K562 (cell line): ENCODE measurements at regions not wholly inside any gene's neighbourhood (a gene's known extent, or its start where the extent isn't known, plus 50 kb on each side); places are given as distances from the start of the nearest gene placed in this dataset.
A peak's percentile ranks its signal among the peaks of the same experiment; 100 is the strongest.

Source experiments
- ATAC-seq: fragments of 200-7000 bp; cut with Tn5 transposase; 3 replicates; pipeline ENCODE4 v1.9.1; 2020; ENCODE audit warnings: moderate library complexity
- BruUV-seq: library from RNA; stranded (reverse); fragments of 400-500 nt; replicated peaks from 2 replicates; lab custom pipeline; 2021; lab: Mats Ljungman, UMichigan
- CTCF ChIA-PET: fragments of 300-600 bp; formaldehyde crosslinking; extraction: SDS; loops from one replicate; lab custom pipeline; 2021; ENCODE audit warnings: low intra/inter-chr PET ratio; lab: Yijun Ruan, JAX
- POLR2A ChIA-PET: fragments of 300-600, 350-650 bp; sonication (Branson Sonifier 250); formaldehyde crosslinking; extraction: SDS; loops from one replicate; lab custom pipeline; 2021; ENCODE audit warnings: antibody characterized with exemption, inconsistent platforms; lab: Yijun Ruan, JAX
- DNase-seq, 4 experiments: peaks; one replicate each; pipeline versions ENCODE4 v3.0.0 to v3.0.0-alpha.2; 2011 to 2018; ENCODE audit warnings: low spot score in 3 of 4, mixed read lengths in 3 of 4; ENCODE audit errors: extremely low read depth in 1 of 4
- FAIRE-seq: peaks from 2 replicates; lab custom pipeline; 2011; peaks lifted over from hg19 to GRCh38; lab: Jason Lieb, UNC
- H2AFZ ChIP-seq: 2 replicates; pipeline ENCODE4 v1.6.0; 2011; ENCODE audit warnings: low read depth, low read length, control low read depth, inconsistent platforms
- H3K27ac ChIP-seq: fragments of 200-600 bp; 3 replicates; pipeline ENCODE4 v1.8.0; 2011; ENCODE audit warnings: low read depth, mild to moderate bottlenecking, control low read depth, inconsistent platforms, low read length, moderate library complexity, mixed read lengths; ENCODE audit errors: extremely low read depth
- H3K27me3 ChIP-seq, 2 experiments: fragments of 300-600 bp in 1 of 2; 2 replicates in 1 of 2; 3 replicates in 1 of 2; pipeline versions ENCODE4 v1.6.0 to v1.8.0; 2011; ENCODE audit warnings: inconsistent platforms in 2 of 2, low read length in 2 of 2, mild to moderate bottlenecking in 1 of 2, mixed read lengths in 1 of 2, moderate library complexity in 1 of 2; ENCODE audit not compliant: control insufficient read depth in 2 of 2, insufficient read depth in 2 of 2
- H3K36me3 ChIP-seq: fragments of 300-600 bp; 3 replicates; pipeline ENCODE4 v1.8.0; 2011; ENCODE audit warnings: mild to moderate bottlenecking, low read length, inconsistent platforms; ENCODE audit not compliant: control insufficient read depth, insufficient read depth
- H3K4me1 ChIP-seq, 2 experiments: fragments of 200-600 bp in 1 of 2; replicated peaks in 1 of 2; 2 replicates in 1 of 2; 3 replicates in 1 of 2; pipeline versions ENCODE4 v1.5.1 to v1.8.0; 2011; ENCODE audit warnings: inconsistent platforms in 2 of 2, low read length in 2 of 2, mild to moderate bottlenecking in 1 of 2, mixed read lengths in 1 of 2, moderate library complexity in 1 of 2; ENCODE audit not compliant: control insufficient read depth in 2 of 2, insufficient read depth in 2 of 2
- H3K4me2 ChIP-seq: 2 replicates; pipeline ENCODE4 v1.6.1; 2011; ENCODE audit warnings: low read length, control low read depth, inconsistent platforms, mixed read lengths; ENCODE audit not compliant: insufficient read depth
- H3K4me3 ChIP-seq: fragments of 200-600 bp; sonication (generic), shearing (Covaris generic); 2 replicates; pipeline ENCODE4 v1.5.1; 2016; ENCODE audit warnings: control low read depth, inconsistent platforms
- H3K79me2 ChIP-seq: fragments of 200-600 bp; 3 replicates; pipeline ENCODE4 v1.8.0; 2011; ENCODE audit warnings: low read length, inconsistent platforms; ENCODE audit not compliant: control insufficient read depth, insufficient read depth
- H3K9ac ChIP-seq, 2 experiments: 2 replicates each; pipeline versions ENCODE4 v1.6.0 to v1.6.1; 2011; ENCODE audit warnings: low read depth in 2 of 2, low read length in 2 of 2, control low read depth in 1 of 2, inconsistent platforms in 1 of 2, mild to moderate bottlenecking in 1 of 2, mixed read lengths in 1 of 2; ENCODE audit not compliant: insufficient read depth in 1 of 2
- H3K9me1 ChIP-seq: one replicate; pipeline ENCODE4 v1.6.0; 2011; ENCODE audit warnings: inconsistent platforms, mild to moderate bottlenecking, low read length, moderate library complexity; ENCODE audit not compliant: control insufficient read depth, insufficient read depth
- H3K9me3 ChIP-seq: replicated peaks from 2 replicates; pipeline ENCODE4 v1.5.1; 2011; ENCODE audit warnings: low read depth, low read length, inconsistent platforms; ENCODE audit not compliant: control insufficient read depth, insufficient read depth
- H4K20me1 ChIP-seq: replicated peaks from 2 replicates; pipeline ENCODE4 v1.6.1; 2011; ENCODE audit warnings: low read length, inconsistent platforms, mixed read lengths; ENCODE audit not compliant: control insufficient read depth, insufficient read depth
- BRD9 ChIP-seq: fragments of 450-650 bp; IDR thresholded peaks from 2 replicates; pipeline ENCODE4 v1.6.1; 2018; ENCODE audit warnings: low read depth; ENCODE audit not compliant: partially characterized antibody
- CBX2 ChIP-seq: fragments of 200-600 bp; sonication (generic); IDR thresholded peaks from one replicate; pipeline ENCODE4 v1.6.1; 2012; ENCODE audit warnings: mild to moderate bottlenecking, low read length, inconsistent platforms; ENCODE audit not compliant: insufficient read depth, poor library complexity, severe bottlenecking
- CREM ChIP-seq: IDR thresholded peaks from 2 replicates; pipeline ENCODE4 v1.6.1; 2014; ENCODE audit warnings: antibody characterized with exemption, low read depth
- EGR1 ChIP-seq: fragments of 450-650 bp; conservative IDR thresholded peaks from 2 replicates; pipeline ENCODE4 v1.6.1; 2017; ENCODE audit warnings: mild to moderate bottlenecking
- KLF16 ChIP-seq: IDR thresholded peaks from 2 replicates; pipeline ENCODE4 v1.6.1; 2016; ENCODE audit warnings: antibody characterized with exemption
- MCM5 ChIP-seq: fragments of 450-650 bp; IDR thresholded peaks from 2 replicates; pipeline ENCODE4 v1.6.1; 2016; ENCODE audit warnings: low read depth
- MLX ChIP-seq, 2 experiments: fragments of 450-650 bp in 1 of 2; sonication (generic) in 1 of 2; formaldehyde crosslinking; conservative IDR thresholded peaks; 2 replicates each; pipeline versions ENCODE4 v1.4.0 to v1.8.1; 2020 to 2022; ENCODE audit warnings: mild to moderate bottlenecking in 1 of 2, missing genetic modification reagents in 1 of 2
- NR2C1 ChIP-seq, 2 experiments: fragments of 450-650 bp; IDR thresholded peaks; 2 replicates each; pipeline ENCODE4 v1.6.1; 2017; ENCODE audit warnings: mild to moderate bottlenecking in 2 of 2, antibody characterized with exemption in 1 of 2, inconsistent platforms in 1 of 2, missing compliant biosample characterization in 1 of 2, missing genetic modification characterization in 1 of 2
- TSHZ1 ChIP-seq: fragments of 250-450 bp; sonication (Bioruptor Pico); IDR thresholded peaks from 2 replicates; pipeline ENCODE4 v1.4.0; 2020; ENCODE audit warnings: mild to moderate bottlenecking, moderate library complexity
- ZNF121 ChIP-seq: sonication (generic); formaldehyde crosslinking; conservative IDR thresholded peaks from 2 replicates; pipeline ENCODE4 v1.8.0; 2022; ENCODE audit warnings: missing genetic modification reagents
- WGBS: fragments of 100-300 bp; shearing (Covaris generic); methylation state at CpG from one replicate; pipeline ENCODE4 v1.1.6; 2016; ENCODE audit warnings: low coverage, mixed read lengths; ENCODE audit not compliant: insufficient coverage; ENCODE audit errors: missing lambda C conversion rate; 5-methylcytosine and 5-hydroxymethylcytosine counted together
- in situ Hi-C: fragments of 300-500 bp; cut with MboI; formaldehyde crosslinking; loops from 4 replicates; pipeline ENCODE4 v1.15.0; 2018; ENCODE audit warnings: inconsistent platforms, mixed read lengths
- intact Hi-C: fragments of 100-400 bp; cut with micrococcal nuclease; formaldehyde crosslinking; loops from 2 replicates; pipeline ENCODE4 v1.14.2; 2022

- no peak for TF ChIP-seq TSHZ1 (CRISPR knock-in tag)
These were observed 254.8 kb upstream of the IRX4 start (continued) for GRCh38 chr5:2137444-2138050.

GRCh38 chr5:2136728-2137333 is 254.1 kb upstream of the IRX4 start:
- no peak overlapping the region for H2AFZ ChIP-seq
- TF ChIP-seq BRD9, result no peak
- peak; percentile 100 for TF ChIP-seq EGR1
- no peak for TF ChIP-seq MCM5
- TF ChIP-seq MLX (CRISPR knock-in tag; conservative IDR thresholded peaks at IDR 0.05), result no peak
- peak; percentile 53 for TF ChIP-seq CREM
- TF ChIP-seq NR2C1 (IDR thresholded peaks at IDR 0.05), result no peak
- TF ChIP-seq NR2C1 (tag; IDR thresholded peaks at IDR 0.05), result no peak
- no peak for TF ChIP-seq ZNF121
- peak; percentile 25; the same call in 1 of the 2 replicates for TF ChIP-seq KLF16
- no peak for TF ChIP-seq CBX2

More at GRCh38 chr5:2136728-2137333, 254.1 kb upstream of the IRX4 start:
- CTCF ChIA-PET, result no interaction called here
- H3K9me1 ChIP-seq, result peaks cover 10% of the 10 kb centered on the region
- H3K36me3 ChIP-seq, result no peaks in the 10 kb centered on the region
- H3K9me3 ChIP-seq, result no peaks in the 10 kb centered on the region
- no peaks in the 10 kb centered on the region for H3K79me2 ChIP-seq
- peaks cover 32 to 70% of the 10 kb centered on the region in 2 experiments for H3K27me3 ChIP-seq
- intact Hi-C loops (no loop called here), in situ Hi-C loops (no loop called here)
- DNase-seq (peak in 2 of 4 experiments; percentile 54 to 58), FAIRE-seq (no peak), ATAC-seq (no peak)
- peaks cover 0 to 7% of the 10 kb centered on the region in 2 experiments; a peak in 2 of 5 replicates for H3K4me1 ChIP-seq
- POLR2A ChIA-PET, result no interaction called here
- no peak overlapping the region for H3K27ac ChIP-seq
- no peak overlapping the region for H3K4me3 ChIP-seq
- WGBS, result 11% methylated on average over 37 of the region's 44 CpGs
- no peak overlapping the region for H3K4me2 ChIP-seq
- H4K20me1 ChIP-seq, result 0 out of 2 replicates have a peak, but pooled peaks cover 7% of the 10 kb centered on the region
- no peak overlapping the region for H3K9ac ChIP-seq
- no TSS peak for BruUV-seq
